Aorta (tissue), 5 donors: ENCODE measurements at regions not wholly inside any gene's neighbourhood (a gene's known extent, or its start where the extent isn't known, plus 50 kb on each side); places are given as distances from the start of the nearest gene placed in this dataset.

Experiments
- ATAC-seq: fragments of 200-7000 bp; cut with Tn5 transposase; one replicate; pipeline ENCODE4 v1.9.1; 2022; ENCODE audit warnings: moderate library complexity; ENCODE audit not compliant: low FRiP score
- DNase-seq, 2 donors: peaks; one replicate each; pipeline ENCODE4 v3.0.0-alpha.2; 2020
- H3K27ac ChIP-seq, 2 donors: one replicate each; pipeline ENCODE4 v1.5.1; 2013; ENCODE audit warnings: low read length in 2 of 2, mild to moderate bottlenecking in 2 of 2, moderate library complexity in 2 of 2, control low read depth in 1 of 2, inconsistent platforms in 1 of 2, low read depth in 1 of 2
- H3K27me3 ChIP-seq, 2 donors: one replicate each; pipeline ENCODE4 v1.6.1; 2013; ENCODE audit warnings: control low read depth in 1 of 2, low read length in 1 of 2, mild to moderate bottlenecking in 1 of 2, moderate library complexity in 1 of 2; ENCODE audit not compliant: insufficient read depth in 2 of 2, control insufficient read depth in 1 of 2
- H3K36me3 ChIP-seq, 2 donors: one replicate each; pipeline ENCODE4 v1.6.1; 2013; ENCODE audit warnings: control low read depth in 1 of 2, low read length in 1 of 2, mild to moderate bottlenecking in 1 of 2; ENCODE audit not compliant: insufficient read depth in 2 of 2, control insufficient read depth in 1 of 2
- H3K4me1 ChIP-seq, 2 donors: one replicate each; pipeline ENCODE4 v1.6.1; 2013; ENCODE audit warnings: low read length in 2 of 2, control low read depth in 1 of 2, mild to moderate bottlenecking in 1 of 2, moderate library complexity in 1 of 2; ENCODE audit not compliant: insufficient read depth in 2 of 2, control insufficient read depth in 1 of 2
- H3K4me3 ChIP-seq, 2 donors: one replicate each; pipeline ENCODE4 v1.5.1; 2013; ENCODE audit warnings: low read length in 2 of 2, control low read depth in 1 of 2, mild to moderate bottlenecking in 1 of 2
- H3K9me3 ChIP-seq: one replicate; pipeline ENCODE4 v1.6.1; 2013; ENCODE audit warnings: mild to moderate bottlenecking, low read length; ENCODE audit not compliant: control insufficient read depth
- WGBS, 2 donors: extraction: QIAGEN DNeasy Blood & Tissue Kit; methylation state at CpG; one replicate each; pipeline ENCODE4 v1.1.7; 2013; 5-methylcytosine and 5-hydroxymethylcytosine counted together
- intact Hi-C, 2 donors: fragments of 100-400 bp; cut with DNase I; formaldehyde crosslinking; loops; one replicate each; pipeline versions ENCODE4 v1.14.2 to v1.15.0; 2022
- donor health status: healthy with polysubstance abuse.
- donor health status: Bipolar disorder and iron deficiency.
- donor health status: DM: no; HTN: no; CAD: no.
- donor health status: DM: no; HTN: no; CAD: no.
- donor health status: DM: yes; HTN: yes; CAD: no.

GRCh38 chrX:142149919-142150318, 55.2 kb downstream of the MAGEC2 start:
- Histone ChIP-seq H3K9me3 (peaks cover 1% of the 10 kb centered on the region), H3K27me3 (no peaks in the 10 kb centered on the region), H3K36me3 (no peaks in the 10 kb centered on the region), H3K27ac (no peak overlapping the region), H3K4me3 (no peak overlapping the region), H3K4me1 (no peaks in the 10 kb centered on the region)
- intact Hi-C loops = no loop called here
- ATAC-seq = no peak
- DNase-seq = no peak
- WGBS, 2 donors = 33 to 51% methylated on average over 7 of the region's 7 CpGs

GRCh38 chrX:142134533-142134932, 70.6 kb downstream of the MAGEC2 start:
- no peak for DNase-seq
- Histone ChIP-seq H3K9me3 (no peaks in the 10 kb centered on the region), H3K27ac (no peak overlapping the region), H3K4me3 (no peak overlapping the region), H3K4me1 (no peaks in the 10 kb centered on the region), H3K27me3 (no peaks in the 10 kb centered on the region), H3K36me3 (no peaks in the 10 kb centered on the region)
- WGBS, 2 donors = 56 to 87% methylated on average over 2 of the region's 2 CpGs
- intact Hi-C loops = no loop called here
- ATAC-seq = no peak

GRCh38 chrX:142096253-142096652, 108.8 kb downstream of the MAGEC2 start:
- ATAC-seq = no peak

GRCh38 chrX:142095651-142096245, 109.3 kb downstream of the MAGEC2 start:
- WGBS, 2 donors = 28 to 41% methylated on average over 5 of the region's 5 CpGs
- no peak overlapping the region for H3K27ac ChIP-seq
- no peaks in the 10 kb centered on the region for H3K9me3 ChIP-seq
- no peak overlapping the region for H3K4me3 ChIP-seq
- ATAC-seq (no peak), DNase-seq (no peak)
- H3K36me3 ChIP-seq = no peaks in the 10 kb centered on the region
- no peaks in the 10 kb centered on the region for H3K27me3 ChIP-seq
- H3K4me1 ChIP-seq = no peaks in the 10 kb centered on the region
- intact Hi-C loops = loop anchor here in 1 of 2 donors (10.0 kb wide), 1 partner anchor 1331 kb away; no protein-coding TSS in a partner anchor

More at GRCh38 chrX:142096253-142096652, 108.8 kb downstream of the MAGEC2 start:
- 63 to 81% methylated on average over 1 of the region's 1 CpG for WGBS, 2 donors
- Histone ChIP-seq H3K27ac (no peak overlapping the region), H3K4me3 (no peak overlapping the region), H3K27me3 (no peaks in the 10 kb centered on the region), H3K36me3 (no peaks in the 10 kb centered on the region), H3K9me3 (no peaks in the 10 kb centered on the region), H3K4me1 (no peaks in the 10 kb centered on the region)
- intact Hi-C loops = loop anchor here in 1 of 2 donors (10.0 kb wide), 1 partner anchor 1331 kb away; no protein-coding TSS in a partner anchor
- no peak for DNase-seq

GRCh38 chrX:142089193-142089592, 115.9 kb downstream of the MAGEC2 start:
- DNase-seq (no peak), ATAC-seq (no peak)
- H3K27ac ChIP-seq = no peak overlapping the region
- no peak overlapping the region for H3K4me3 ChIP-seq
- intact Hi-C loops = no loop called here
- no peaks in the 10 kb centered on the region for H3K4me1 ChIP-seq
- no peaks in the 10 kb centered on the region for H3K27me3 ChIP-seq
- no peaks in the 10 kb centered on the region for H3K9me3 ChIP-seq
- no peaks in the 10 kb centered on the region for H3K36me3 ChIP-seq
- 5 to 11% methylated on average over 1 of the region's 1 CpG for WGBS, 2 donors

- WGBS, 2 donors = 0% methylated on average over 1 of the region's 1 CpG
- Histone ChIP-seq H3K4me3 (no peak overlapping the region), H3K27me3 (no peaks in the 10 kb centered on the region), H3K27ac (no peak overlapping the region), H3K4me1 (no peaks in the 10 kb centered on the region), H3K36me3 (no peaks in the 10 kb centered on the region), H3K9me3 (no peaks in the 10 kb centered on the region)
- no peak for DNase-seq
- no peak for ATAC-seq
- intact Hi-C loops = no loop called here
Observed at GRCh38 chrX:142084611-142085010, 120.5 kb downstream of the MAGEC2 start.

GRCh38 chrX:142076633-142077032, 128.5 kb downstream of the MAGEC2 start:
- Histone ChIP-seq H3K27ac (no peak overlapping the region), H3K4me1 (no peaks in the 10 kb centered on the region), H3K36me3 (no peaks in the 10 kb centered on the region), H3K27me3 (no peaks in the 10 kb centered on the region), H3K9me3 (no peaks in the 10 kb centered on the region), H3K4me3 (no peak overlapping the region)
- no peak for DNase-seq
- intact Hi-C loops = no loop called here
- 73 to 87% methylated on average over 2 of the region's 2 CpGs for WGBS, 2 donors
- no peak for ATAC-seq

- H3K4me1 ChIP-seq = no peaks in the 10 kb centered on the region
- no peak overlapping the region for H3K27ac ChIP-seq
- no peaks in the 10 kb centered on the region for H3K9me3 ChIP-seq
- WGBS, 2 donors = 5 to 23% methylated on average over 2 of the region's 2 CpGs
- no peaks in the 10 kb centered on the region for H3K27me3 ChIP-seq
- ATAC-seq = no peak
- DNase-seq = no peak
- H3K4me3 ChIP-seq = no peak overlapping the region
- no peaks in the 10 kb centered on the region for H3K36me3 ChIP-seq
- intact Hi-C loops = no loop called here
Observed at GRCh38 chrX:142068365-142068764, 136.7 kb downstream of the MAGEC2 start.

GRCh38 chrX:142060191-142060590, 144.9 kb downstream of the MAGEC2 start:
- no peaks in the 10 kb centered on the region for H3K36me3 ChIP-seq
- H3K27ac ChIP-seq = no peak overlapping the region
- DNase-seq (no peak), ATAC-seq (no peak)
- intact Hi-C loops = no loop called here
- H3K27me3 ChIP-seq = no peaks in the 10 kb centered on the region
- H3K4me1 ChIP-seq = no peaks in the 10 kb centered on the region
- no peak overlapping the region for H3K4me3 ChIP-seq
- peaks cover 2% of the 10 kb centered on the region for H3K9me3 ChIP-seq
- 73 to 87% methylated on average over 2 of the region's 2 CpGs for WGBS, 2 donors
